MM.1S (cell line): ENCODE measurements at regions not wholly inside any gene's neighbourhood (a gene's known extent, or its start where the extent isn't known, plus 50 kb on each side); places are given as distances from the start of the nearest gene placed in this dataset.

Source experiments
- DNase-seq: peaks from one replicate; pipeline ENCODE4 v3.0.0-alpha.2; 2015
- H2AFZ ChIP-seq: fragments of 300-600 bp; sonication (generic); 2 replicates; pipeline ENCODE4 v1.6.0; 2016; ENCODE audit warnings: antibody characterized with exemption, low read length
- H3F3A ChIP-seq: fragments of 300-600 bp; sonication (generic); 2 replicates; pipeline ENCODE4 v1.6.1; 2016; ENCODE audit warnings: mild to moderate bottlenecking, antibody characterized with exemption, low read length, moderate library complexity, mixed read lengths; ENCODE audit not compliant: insufficient read depth
- H3K27ac ChIP-seq: fragments of 300-600 bp; sonication (generic); 2 replicates; pipeline ENCODE4 v1.5.1; 2016; ENCODE audit warnings: mild to moderate bottlenecking, low read length
- H3K27me3 ChIP-seq: fragments of 300-600 bp; sonication (generic); replicated peaks from 2 replicates; pipeline ENCODE4 v1.6.0; 2016; ENCODE audit warnings: low read length; ENCODE audit not compliant: insufficient read depth
- H3K36me3 ChIP-seq: fragments of 300-600 bp; sonication (generic); replicated peaks from 2 replicates; pipeline ENCODE4 v1.6.1; 2016; ENCODE audit warnings: mild to moderate bottlenecking, low read length, mixed read lengths; ENCODE audit not compliant: insufficient read depth
- H3K4me1 ChIP-seq: fragments of 300-600 bp; sonication (generic); 2 replicates; pipeline ENCODE4 v1.6.1; 2016; ENCODE audit warnings: low read length, mixed read lengths
- H3K4me2 ChIP-seq: fragments of 300-600 bp; sonication (generic); 2 replicates; pipeline ENCODE4 v1.6.0; 2016; ENCODE audit warnings: low read depth, low read length
- H3K4me3 ChIP-seq: fragments of 300-600 bp; sonication (generic); 2 replicates; pipeline ENCODE4 v1.5.1; 2016; ENCODE audit warnings: low read length, mixed read lengths
- H3K79me2 ChIP-seq: fragments of 300-600 bp; sonication (generic); 2 replicates; pipeline ENCODE4 v1.6.1; 2016; ENCODE audit warnings: mixed run types, low read length, mixed read lengths
- H3K9ac ChIP-seq: fragments of 300-600 bp; sonication (generic); 2 replicates; pipeline ENCODE4 v1.6.1; 2016; ENCODE audit warnings: low read length, mixed read lengths
- H3K9me2 ChIP-seq: fragments of 300-600 bp; sonication (generic); replicated peaks from 2 replicates; pipeline ENCODE4 v1.6.1; 2016; ENCODE audit warnings: mild to moderate bottlenecking, low read length, mixed read lengths; ENCODE audit not compliant: insufficient read depth
- H3K9me3 ChIP-seq: fragments of 300-600 bp; sonication (generic); replicated peaks from 2 replicates; pipeline ENCODE4 v1.6.1; 2016; ENCODE audit warnings: mild to moderate bottlenecking, low read length, mixed read lengths; ENCODE audit not compliant: insufficient read depth
- H4K20me1 ChIP-seq: fragments of 300-600 bp; sonication (generic); 2 replicates; pipeline ENCODE4 v1.6.1; 2016; ENCODE audit warnings: mild to moderate bottlenecking, low read length, moderate library complexity, mixed read lengths; ENCODE audit not compliant: insufficient read depth
- CTCF ChIP-seq: fragments of 300-600 bp; sonication (generic); IDR thresholded peaks from 2 replicates; pipeline ENCODE4 v1.5.1; 2016; ENCODE audit warnings: antibody characterized with exemption, low read length, mixed read lengths
- EZH2 ChIP-seq: fragments of 300-600 bp; sonication (generic); optimal IDR thresholded peaks from 2 replicates; pipeline ENCODE3; 2017; ENCODE audit warnings: low read depth, mild to moderate bottlenecking, antibody characterized with exemption, low read length, mixed read lengths
- EZH2phosphoT487 ChIP-seq: fragments of 300-600 bp; sonication (generic); IDR thresholded peaks from 2 replicates; pipeline ENCODE4 v1.6.1; 2018; ENCODE audit warnings: antibody characterized with exemption, low read length

GRCh38 chr22:22130953-22131608 lies 113.5 kb upstream of the VPREB1 start:
- Histone ChIP-seq H3K9me3 (no peaks in the 10 kb centered on the region), H2AFZ (no peak overlapping the region), H4K20me1 (no peaks in the 10 kb centered on the region), H3F3A (no peaks in the 10 kb centered on the region), H3K4me1 (no peaks in the 10 kb centered on the region), H3K36me3 (no peaks in the 10 kb centered on the region), H3K27ac (no peak overlapping the region), H3K9ac (no peak overlapping the region), H3K4me3 (no peak overlapping the region), H3K79me2 (no peaks in the 10 kb centered on the region), H3K4me2 (no peak overlapping the region), H3K9me2 (no peaks in the 10 kb centered on the region), H3K27me3 (no peaks in the 10 kb centered on the region)
- no peak for DNase-seq
- TF ChIP-seq CTCF = no peak
- no peak for TF ChIP-seq EZH2
- no peak for TF ChIP-seq EZH2phosphoT487

- Histone ChIP-seq H2AFZ (no peak overlapping the region), H3K27ac (no peak overlapping the region), H3K4me2 (no peak overlapping the region), H3K4me1 (no peaks in the 10 kb centered on the region), H3K4me3 (no peak overlapping the region), H3K79me2 (no peaks in the 10 kb centered on the region), H3K36me3 (no peaks in the 10 kb centered on the region), H4K20me1 (no peaks in the 10 kb centered on the region), H3K9me2 (no peaks in the 10 kb centered on the region), H3K9me3 (no peaks in the 10 kb centered on the region), H3K27me3 (no peaks in the 10 kb centered on the region), H3F3A (no peaks in the 10 kb centered on the region), H3K9ac (no peak overlapping the region)
- no peak for DNase-seq
- TF ChIP-seq EZH2phosphoT487 (no peak), CTCF (no peak), EZH2 (no peak)
These were observed 115.2 kb upstream of the VPREB1 start for GRCh38 chr22:22129387-22129786.

GRCh38 chr22:22128440-22128839 lies 116.1 kb upstream of the VPREB1 start:
- Histone ChIP-seq H3F3A (no peaks in the 10 kb centered on the region), H3K27me3 (no peaks in the 10 kb centered on the region), H4K20me1 (no peaks in the 10 kb centered on the region), H3K4me3 (no peak overlapping the region), H3K4me1 (no peaks in the 10 kb centered on the region), H3K27ac (no peak overlapping the region), H3K4me2 (no peak overlapping the region), H2AFZ (no peak overlapping the region), H3K9me2 (no peaks in the 10 kb centered on the region), H3K36me3 (no peaks in the 10 kb centered on the region), H3K9me3 (no peaks in the 10 kb centered on the region), H3K79me2 (no peaks in the 10 kb centered on the region), H3K9ac (no peak overlapping the region)
- no peak for TF ChIP-seq CTCF
- no peak for TF ChIP-seq EZH2
- TF ChIP-seq EZH2phosphoT487 = no peak
- DNase-seq = no peak
